SKM-1 (cell line): ENCODE measurements at regions not wholly inside any gene's neighbourhood (a gene's known extent, or its start where the extent isn't known, plus 50 kb on each side); places are given as distances from the start of the nearest gene placed in this dataset.
"Not testable (repeated sequence)": the region's sequence is repeated elsewhere in the genome, so short reads cannot be mapped to it uniquely, and the experiment has no call there.

Experiments used
- DNase-seq: peaks from one replicate; lab custom pipeline; 2025; ENCODE audit not compliant: unreplicated experiment; lab: John Stamatoyannopoulos, UW

DNA sequence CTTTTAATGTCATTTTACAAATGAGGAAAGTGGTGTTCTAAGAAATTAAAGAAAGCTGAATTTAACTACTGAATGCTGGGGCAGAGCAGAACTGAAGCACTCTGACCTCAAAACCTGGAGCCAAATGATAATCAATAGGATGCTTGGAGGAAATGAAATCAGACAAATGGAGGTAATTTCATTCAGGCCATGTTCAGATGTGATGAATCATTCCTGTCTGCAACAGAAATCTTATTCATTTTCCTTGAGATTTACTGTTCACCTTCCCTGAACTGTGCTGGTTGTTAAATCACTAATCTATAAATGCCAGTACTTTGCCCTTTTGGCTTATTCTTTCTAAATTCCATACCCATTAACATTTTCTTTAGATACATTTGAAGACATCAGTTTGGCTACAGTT, 85.6 kb upstream of the SNX7 start:
- DNase-seq, result no peak

DNA sequence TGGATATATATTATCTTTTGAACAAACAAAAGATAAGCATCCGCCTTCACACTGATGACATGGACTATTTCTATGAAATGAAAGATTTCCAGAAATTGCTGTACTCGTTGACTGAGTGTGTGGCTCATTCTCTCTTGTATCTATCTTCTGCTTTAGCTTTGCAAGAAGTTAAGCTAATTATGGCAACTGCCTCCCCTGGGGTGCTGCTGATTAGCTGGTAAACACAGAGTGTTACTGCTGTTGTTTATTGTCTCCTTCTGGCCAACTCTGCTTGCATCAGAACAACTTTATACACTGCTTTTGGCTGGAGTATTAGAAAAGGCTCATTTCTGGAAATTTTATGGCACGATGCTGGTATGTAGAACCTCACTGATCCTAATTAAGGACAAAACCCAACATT, 95.6 kb upstream of the SNX7 start:
- no peak for DNase-seq

DNA sequence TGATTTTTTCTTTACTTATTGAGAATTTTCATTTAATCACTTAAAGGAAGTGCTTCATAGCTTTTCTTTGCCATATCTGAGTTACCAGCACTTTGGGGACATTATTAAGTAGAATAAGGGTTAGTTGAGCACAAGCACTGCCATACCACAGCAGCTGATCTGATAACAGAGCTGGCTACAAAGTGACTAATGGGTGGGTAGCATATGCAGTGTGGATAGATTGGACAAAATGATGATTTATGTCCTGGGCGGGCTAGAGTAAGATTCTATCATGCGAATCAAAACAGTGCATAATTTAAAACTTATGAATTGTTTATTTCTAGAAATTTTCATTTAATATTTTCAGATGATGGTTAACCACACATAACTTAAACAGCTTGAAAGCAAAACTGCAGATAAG, 102.2 kb upstream of the SNX7 start:
- DNase-seq, result no peak

DNA sequence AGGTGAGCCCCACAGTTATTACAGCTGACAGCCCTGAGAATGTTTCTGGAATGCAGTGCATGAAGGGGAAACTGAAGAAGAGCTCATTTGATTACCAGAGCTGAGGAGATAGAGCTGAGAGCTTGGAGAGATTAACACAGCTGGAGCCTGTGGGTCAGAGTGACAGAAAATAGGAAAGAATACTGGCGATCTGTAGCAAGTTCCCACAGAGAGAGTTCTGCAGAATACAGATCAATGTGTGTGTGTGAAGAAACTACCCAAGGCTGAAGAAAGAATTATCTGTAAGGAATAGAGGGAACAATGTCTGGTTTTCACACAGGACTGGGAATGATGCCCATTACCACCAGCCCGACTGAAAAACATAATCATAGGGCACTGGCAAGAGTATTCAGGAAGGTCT, 103.6 kb upstream of the SNX7 start:
- DNase-seq, result no peak

DNA sequence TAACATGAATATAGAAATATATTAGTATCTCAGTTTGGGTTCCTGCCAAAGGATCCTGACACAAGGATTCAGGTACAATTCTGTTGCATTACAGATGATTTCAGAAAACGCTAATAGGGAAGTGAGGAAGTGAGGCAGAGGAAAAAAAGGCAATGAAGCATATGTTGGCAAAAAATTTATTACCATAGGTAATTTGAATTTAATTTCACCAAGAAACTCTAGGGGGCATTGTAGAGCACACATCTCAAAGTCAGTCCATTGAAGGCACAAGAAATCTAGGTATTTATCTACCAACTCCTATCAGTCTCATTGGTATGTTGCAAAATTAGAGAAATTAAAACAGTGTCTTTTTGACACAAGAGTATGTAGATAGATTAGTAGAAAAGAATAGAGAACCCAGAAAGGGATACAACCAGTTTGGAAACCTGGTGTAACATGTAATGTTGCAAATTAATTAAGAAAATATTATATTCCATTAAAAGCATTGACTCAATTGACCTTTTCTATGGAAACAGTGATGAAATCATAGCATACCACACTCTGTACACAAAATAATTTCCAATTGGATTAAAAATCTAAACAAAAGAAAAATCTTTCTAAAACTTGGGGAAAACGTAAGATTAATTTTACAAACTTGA, 104.9 kb upstream of the SNX7 start:
- no peak for DNase-seq

DNA sequence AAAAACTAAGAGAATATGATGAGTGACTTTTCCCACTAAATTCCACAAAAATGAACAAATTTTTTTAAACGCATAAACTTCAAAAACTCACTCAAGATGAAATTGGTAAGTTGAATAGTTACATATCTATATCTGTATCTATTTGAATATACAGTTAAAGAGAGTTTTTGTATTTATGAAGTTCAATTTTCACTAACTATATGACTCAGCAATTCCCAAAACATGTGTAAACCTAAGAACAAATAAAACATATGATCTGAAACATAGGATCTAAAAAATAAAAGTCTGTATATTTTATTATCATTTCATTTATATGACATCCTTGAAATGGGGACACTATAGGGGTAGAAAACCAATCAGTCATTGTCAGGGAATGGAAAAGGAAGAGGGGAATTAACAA, 105.7 kb upstream of the SNX7 start:
- DNase-seq, result no peak

DNA sequence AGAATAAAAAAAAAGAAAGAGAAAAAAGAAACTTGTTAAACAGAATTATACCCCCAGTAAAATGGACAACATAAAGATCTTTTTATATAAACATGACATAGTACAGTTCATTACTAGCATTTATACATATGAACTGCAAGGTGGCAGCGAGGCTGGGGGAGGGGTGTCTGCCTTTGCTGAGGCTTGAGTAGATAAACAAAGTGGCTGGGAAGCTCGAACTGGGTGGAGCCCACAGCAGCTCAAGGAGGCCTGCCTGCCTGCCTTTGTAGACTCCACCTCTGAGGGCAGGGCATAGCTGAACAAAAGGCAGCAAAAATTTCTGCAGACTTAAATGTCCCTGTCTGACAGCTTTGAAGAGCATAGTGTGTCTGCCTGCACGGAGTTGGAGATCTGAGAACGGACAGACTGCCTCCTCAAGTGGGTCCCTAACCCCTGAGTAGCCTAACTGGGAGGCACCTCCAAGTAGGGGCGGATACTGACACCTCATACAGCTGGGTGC, 108.9 kb upstream of the SNX7 start:
- not testable (repeated sequence) for DNase-seq

DNA sequence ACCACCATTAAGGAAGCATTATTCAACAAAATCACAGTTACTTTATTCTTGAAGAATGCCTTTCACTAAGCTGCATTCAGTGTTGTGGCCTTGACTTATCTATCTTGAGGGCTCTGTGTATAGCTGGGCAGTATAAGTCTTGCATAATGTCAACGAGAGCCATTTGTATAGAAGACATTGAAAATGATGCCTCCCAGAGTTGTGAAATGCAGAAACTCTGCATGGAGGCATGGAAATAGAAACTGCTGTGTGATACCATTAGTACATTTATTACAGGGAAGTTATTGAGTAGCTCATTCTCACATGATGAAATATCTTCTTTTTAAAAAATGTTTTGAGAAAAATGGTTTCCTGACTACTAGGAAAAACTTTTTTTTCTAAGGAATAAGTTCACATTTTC, 111.4 kb upstream of the SNX7 start:
- DNase-seq, result no peak

DNA sequence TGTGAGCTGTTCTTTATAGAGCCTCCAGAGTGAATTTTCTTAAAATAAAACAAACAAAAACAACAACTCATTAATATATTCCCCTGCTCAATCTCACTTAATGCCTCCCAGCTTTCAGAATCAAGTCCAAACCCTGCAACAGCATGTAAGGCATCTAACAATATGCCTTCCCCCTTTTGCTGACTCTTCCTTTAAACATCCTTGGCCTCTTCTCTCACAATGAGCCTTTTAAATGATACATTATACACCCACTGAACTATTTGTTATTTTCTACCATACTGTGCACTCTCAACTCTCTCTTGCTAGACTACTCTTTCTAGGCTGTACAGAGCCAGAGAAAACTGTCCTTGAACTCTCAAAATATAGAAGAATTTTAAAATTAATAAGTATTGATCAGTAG, 115.2 kb upstream of the SNX7 start:
- DNase-seq, result no peak

DNA sequence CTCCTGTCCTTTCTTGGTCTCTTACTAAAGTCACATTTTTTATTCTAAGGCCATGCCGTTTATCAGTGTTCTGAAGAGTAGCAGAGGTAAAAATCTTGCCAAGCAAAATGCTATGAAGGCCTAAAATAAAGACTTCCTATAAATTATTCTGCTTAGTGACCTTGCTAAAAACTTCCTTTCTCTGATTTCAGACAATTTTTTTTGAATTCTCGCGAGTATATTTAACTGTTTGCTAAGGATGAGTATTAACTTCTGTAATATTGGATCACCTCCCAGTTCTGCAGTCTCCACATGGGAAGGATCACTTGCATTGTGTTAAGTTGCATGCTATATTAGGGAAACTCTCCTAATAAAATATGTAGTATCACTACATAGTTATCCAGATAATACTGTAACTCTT, 123.4 kb upstream of the SNX7 start:
- DNase-seq, result no peak

DNA sequence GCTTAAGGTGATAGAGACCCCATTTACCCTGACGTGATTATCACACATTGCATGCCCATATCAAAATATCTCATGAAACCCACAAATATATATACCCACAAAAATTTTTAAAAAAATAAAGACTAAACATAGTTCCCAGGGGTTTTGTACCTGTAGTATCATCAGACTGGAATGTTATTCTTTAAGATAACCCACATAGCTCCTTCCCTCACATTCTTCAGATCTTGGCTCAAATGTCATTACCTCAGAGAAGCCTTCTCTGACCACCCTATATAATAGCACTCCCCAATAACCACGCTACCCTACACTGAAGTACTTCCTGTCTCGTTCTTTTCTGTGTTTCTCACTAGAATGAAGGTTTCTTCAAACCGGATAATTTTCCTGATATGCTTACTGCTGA, 138.3 kb upstream of the SNX7 start:
- no peak for DNase-seq

DNA sequence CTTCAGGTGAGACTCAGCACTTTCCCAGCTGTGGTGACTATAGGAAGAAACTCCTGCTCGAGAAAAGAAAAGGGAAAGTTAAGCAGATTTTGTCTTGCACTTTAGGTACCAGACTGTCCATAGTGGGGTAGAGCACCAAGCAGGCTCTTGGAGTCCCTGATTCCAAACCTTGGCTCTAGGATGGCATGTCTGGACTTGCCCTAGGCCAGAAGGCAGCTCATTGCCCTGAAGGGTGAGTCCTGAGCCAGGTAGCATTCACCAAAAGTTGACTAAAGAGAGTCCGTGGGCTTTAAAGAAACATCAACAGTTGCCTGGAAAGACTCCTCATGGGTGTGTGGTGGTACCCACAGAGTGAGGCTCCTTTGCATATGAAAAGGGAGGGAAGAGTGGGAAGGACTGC, 145.2 kb upstream of the SNX7 start:
- no peak for DNase-seq

DNA sequence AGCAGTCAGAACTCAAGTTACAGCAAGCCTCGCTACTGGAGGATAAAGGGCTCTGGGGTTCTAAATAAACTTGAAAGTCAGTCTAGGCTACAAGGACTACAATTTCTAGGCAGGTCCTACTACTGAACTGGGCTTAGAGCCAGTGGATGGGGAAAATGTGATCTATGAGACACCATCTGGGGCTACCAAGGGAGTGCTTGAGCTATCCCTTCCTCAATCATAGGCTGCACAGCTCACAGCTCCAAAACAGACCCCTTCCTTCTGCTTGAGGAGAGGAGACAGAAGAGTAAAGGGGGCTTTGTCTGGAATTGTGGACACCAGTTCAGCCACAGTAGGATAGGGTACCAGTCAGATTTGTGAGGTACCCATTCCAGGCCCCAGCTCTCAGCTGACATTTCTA, 145.8 kb upstream of the SNX7 start:
- no peak for DNase-seq

DNA sequence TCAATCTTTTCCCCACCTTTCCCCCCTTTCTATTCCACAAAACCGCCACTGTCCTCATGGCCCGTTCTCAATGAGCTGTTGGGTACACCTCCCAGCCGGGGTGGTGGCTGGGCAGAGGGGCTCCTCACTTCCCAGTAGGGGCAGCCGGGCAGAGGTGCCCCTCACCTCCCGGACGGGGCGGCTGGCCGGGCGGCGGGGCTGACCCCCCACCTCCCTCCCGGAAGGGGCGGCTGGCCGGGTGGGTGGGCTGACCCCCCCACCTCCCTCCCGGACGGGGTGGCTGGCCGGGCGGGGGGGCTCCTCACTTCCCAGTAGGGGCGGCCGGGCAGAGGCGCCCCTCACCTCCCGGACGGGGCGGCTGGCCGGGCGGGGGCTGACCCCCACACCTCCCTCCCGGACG, 149.3 kb upstream of the SNX7 start:
- not testable (repeated sequence) for DNase-seq

DNA sequence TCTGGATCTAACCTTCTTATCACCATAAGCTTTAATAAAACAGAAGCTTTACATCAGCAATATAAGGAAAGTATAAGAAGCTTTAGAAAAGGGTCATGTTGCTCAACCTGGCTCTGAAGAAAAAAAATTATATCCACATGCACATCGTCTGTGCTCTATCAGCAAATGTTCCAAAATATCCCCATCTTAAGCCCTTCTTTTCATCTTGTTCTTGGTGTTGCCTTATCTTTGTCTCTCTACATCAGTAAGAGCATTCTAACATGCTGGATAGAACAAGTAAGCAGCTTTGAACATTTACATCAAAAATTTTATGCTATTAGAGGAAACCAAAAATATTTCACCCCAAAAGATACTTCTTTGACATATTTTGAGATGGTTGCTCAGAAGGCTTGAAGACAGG, 157.8 kb upstream of the SNX7 start:
- no peak for DNase-seq

DNA sequence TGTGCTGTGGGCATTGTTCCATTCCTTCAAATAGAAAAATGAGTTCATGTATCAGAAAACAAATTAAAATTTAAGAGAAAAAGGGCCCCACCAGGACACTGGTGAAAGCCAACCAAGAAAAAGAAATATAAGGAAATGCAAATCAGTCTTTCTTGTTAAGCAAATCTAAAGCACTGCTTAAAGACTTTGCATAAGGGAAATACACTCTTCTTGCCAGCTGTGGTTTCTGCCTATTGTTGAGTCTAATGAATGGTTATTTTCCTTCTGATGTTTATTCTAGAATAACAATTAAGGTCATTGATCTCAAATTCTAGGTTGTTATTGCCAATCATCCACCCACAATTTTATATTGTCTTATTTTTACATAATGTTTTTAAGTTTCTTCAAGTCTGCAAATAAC, 158.6 kb upstream of the SNX7 start:
- no peak for DNase-seq

DNA sequence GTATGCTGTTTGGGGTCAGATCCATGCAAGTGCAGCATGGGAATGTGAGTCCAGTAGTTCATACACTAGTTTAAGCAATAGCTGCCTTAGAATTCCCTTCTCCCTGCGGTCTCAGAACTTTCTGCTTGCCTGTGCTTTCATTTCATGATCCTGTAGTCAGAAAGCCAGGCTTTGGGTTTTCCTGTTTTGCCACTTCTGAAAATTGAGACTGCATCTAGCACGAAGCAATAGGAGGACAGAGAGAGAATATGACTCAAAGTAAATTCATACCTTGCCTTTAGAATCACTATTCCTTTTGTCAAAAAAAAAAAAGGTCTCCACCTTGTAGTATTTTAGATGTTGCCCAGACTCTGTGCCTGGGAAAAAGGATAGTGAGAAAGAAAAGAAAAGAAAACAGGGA, 161.2 kb upstream of the SNX7 start:
- no peak for DNase-seq

DNA sequence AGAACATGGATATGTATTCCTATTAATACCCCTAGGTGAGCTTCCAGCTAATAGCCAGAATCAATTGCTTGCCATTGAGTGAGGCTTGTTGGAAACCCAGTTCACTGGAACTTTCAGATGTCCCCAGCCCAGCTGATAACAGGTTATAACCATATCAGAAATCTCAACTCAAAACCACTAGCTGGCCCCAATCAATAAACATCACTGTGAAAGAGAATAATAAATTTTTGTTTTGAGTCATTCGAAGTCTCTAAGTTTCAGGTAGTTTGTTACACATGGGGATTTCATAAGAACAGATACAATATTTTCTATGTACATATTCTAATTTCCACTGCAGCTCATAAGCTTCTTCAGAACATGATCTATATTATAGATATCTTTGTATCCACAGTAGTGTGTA, 162.9 kb upstream of the SNX7 start:
- no peak for DNase-seq

DNA sequence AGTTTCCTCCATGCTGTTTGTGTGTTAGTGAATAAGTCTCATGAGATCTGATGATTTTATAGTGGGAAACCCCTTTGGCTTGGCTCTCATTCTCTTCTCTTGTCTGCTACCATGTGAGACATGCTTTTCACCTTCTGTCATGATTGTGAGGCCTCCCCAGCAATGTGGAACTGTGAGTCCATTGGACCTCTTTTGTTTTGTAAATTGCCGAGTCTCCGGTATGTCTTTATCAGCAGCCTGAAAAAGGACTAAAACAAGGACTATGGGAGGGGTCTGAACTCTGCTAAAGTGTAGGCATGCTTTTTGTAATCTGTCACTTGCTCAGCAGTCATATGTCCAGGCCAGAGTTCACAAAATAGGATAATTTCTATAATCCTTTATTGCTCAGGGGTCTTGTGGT, 164.0 kb upstream of the SNX7 start:
- no peak for DNase-seq

DNA sequence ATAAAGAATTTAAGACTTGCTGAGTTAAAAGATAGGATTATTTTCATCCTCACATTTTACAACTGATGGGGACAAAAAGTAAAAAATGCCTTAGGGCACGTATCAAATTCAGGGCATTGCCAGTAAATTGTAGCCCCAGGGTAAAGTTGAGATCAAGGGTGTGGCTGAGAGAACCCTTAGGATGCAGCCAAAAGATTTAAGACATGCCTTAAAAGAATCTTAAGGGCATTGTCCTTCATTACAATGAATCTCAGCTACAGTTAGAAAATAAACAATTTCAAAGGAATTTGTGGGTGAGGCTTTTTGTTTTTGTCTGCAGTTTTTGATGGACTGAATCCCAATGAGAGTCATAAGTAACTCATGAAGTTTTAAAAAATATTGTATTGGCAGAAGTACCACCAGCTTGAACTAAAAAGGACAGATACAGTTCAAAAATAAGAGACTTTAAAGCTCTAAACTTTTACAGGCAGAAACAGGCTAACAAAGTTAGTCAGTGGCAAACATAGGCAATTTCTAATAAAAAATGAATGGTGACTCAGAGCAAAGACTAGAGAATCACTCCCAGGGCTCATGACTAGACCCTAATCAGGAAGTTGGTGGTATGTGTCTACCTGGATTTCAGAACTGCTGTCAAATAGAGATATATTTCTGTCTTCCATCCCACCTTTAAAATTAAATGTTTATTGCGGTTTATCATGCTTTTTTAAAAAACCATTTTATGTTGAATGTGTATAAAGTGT, 165.1 kb upstream of the SNX7 start:
- DNase-seq, result no peak

DNA sequence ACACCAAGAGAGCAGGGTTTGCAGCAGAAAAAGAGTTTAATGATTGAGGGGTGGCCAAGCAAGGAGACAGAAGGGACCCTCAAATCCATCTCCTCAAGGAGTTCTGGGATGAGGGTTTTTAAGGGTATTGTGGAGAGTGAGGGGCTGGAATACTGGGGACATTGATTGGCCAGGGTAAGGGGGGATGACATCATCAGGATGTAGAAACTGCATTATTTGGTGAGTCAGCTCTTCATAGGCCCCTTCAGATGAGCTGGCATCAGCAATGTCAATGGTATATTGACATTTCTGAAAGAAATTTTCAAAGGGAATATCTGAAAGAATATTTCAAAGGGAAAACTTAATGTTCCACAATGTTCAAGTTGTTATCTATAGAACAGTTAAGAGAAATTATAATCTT, 168.1 kb upstream of the SNX7 start:
- no peak for DNase-seq

DNA sequence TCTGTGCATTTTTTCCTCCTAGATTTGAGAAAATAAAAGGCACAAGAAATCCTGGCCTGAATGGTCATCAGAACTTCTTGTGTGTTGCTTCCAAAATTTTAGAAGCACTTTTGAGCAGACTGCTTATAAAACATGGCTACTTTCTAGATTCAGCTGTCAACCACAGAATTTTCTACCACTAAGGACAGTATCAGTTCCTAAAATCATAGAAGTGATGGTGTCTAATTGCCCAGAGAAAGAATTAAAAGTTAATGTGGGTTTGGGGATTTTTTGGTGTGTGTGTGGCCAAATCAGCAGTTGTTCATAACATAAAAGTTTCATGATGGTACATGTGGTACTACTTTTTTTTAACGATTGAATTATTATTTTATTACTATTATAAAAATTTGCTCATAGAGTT, 171.4 kb upstream of the SNX7 start:
- DNase-seq, result no peak

DNA sequence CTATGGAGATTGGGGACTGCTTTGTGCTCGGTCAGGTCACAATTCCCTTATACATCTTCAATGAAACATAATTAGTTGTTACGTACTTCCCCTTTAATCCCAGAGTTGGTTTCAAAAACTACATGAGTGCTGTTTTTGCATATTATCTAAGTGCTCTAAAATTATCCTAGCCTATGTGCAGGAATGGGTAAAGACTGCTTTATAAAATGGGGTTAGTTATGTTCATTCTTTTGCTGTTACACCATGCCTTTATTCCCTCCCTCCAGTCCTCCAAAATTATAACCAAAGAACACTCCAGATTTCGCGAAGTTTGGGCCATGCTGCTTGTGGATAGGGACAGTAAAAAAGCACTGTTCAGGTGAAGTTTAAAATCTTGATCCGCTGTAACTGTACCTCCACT, 173.9 kb upstream of the SNX7 start:
- DNase-seq, result no peak
